NCI-H526 (cell line): ENCODE measurements at regions not wholly inside any gene's neighbourhood (a gene's known extent, or its start where the extent isn't known, plus 50 kb on each side); places are given as distances from the start of the nearest gene placed in this dataset.
"Not testable (repeated sequence)": the region's sequence is repeated elsewhere in the genome, so short reads cannot be mapped to it uniquely, and the experiment has no call there.

Source experiments
- DNase-seq, 2 experiments: peaks; one replicate each; lab custom pipeline; 2025; lab: John Stamatoyannopoulos, UW

DNA sequence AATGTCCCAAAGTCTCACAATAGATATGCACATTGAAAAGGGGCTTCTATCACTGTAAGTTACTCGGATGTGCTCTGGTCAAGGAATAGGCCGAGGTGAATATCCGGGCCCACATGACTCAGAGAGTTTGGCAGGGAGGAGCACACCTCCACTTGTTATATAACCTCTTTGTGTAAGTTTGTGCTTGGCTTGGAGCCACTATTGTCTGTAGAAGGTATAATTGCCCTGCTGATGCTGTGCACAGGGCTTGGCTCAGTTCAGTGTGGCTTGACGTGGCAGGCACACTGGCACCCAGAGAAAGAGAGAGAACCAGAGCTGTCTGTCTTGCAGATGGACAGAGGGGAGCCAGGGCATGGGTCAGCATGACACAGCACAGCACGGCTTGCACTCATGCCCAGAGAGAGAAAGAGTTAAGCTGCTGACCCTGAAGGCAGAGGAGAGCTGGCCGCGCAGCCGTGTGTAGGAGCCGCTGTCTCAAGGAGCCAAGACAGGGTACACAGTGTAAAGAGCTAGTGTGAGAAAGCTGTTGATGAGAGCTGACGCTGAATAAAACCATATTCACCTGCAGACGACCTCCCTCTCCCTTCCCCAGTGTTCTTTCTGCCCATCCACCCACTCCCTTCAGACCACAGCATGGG lies 482.5 kb downstream of the C6orf118 start:
- no peak for DNase-seq

DNA sequence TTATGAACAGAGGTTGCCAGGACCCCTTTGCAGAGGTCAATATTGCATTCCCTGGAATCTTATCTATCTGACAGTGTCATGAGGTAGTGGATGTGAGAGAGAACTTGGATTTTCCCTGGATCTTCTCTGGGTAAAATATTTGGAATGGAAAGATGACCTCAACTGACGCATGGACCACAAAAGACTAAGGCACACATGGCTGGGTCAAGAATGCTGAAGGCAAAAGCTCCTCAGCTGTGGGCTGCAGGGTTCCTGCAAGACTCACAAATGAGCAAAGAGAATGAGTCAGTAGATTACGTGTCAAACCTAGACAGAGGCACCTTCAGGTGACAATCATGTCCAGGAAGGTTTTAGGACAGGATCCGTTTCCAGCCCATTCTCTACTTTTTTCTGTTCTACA lies 484.0 kb downstream of the C6orf118 start:
- no peak for DNase-seq

DNA sequence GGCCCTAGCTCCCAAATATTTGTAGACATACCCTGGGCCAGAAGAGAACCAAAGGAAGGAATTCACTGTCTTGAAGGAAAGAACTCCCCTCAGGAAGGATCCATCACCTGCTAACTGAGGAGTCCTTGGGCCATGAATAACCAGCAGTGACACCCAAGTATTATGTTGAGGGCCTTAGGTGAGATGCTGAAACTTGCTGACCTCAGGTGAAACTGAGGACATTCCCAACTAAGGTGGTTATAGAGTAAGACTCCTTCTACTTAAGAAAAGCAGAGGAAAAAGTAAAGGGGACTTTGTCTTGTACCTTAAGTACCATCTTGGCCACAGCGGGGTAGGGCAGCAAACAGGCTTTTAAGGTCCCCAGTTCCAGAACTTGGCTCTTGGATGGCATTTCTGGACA lies 491.7 kb downstream of the C6orf118 start:
- DNase-seq = no peak

DNA sequence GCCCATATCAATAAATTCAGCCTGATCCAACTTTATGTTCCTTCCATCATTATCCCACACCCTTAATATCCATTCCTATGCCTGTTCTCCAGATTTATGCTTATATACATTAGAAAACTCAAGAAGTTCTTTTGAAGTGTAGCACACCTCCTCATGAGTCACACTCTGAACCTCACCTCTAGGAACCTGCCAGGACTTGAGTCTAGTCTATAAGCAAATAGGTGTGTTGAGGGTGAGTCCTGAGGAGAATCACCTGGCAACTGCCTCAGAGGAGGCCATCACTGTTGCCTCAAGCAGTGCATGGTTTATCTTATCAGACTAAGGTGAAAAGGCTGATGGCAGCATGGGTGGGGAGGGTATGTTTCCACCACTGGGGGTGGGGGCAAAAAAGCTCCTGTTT lies 496.7 kb downstream of the C6orf118 start:
- no peak for DNase-seq

DNA sequence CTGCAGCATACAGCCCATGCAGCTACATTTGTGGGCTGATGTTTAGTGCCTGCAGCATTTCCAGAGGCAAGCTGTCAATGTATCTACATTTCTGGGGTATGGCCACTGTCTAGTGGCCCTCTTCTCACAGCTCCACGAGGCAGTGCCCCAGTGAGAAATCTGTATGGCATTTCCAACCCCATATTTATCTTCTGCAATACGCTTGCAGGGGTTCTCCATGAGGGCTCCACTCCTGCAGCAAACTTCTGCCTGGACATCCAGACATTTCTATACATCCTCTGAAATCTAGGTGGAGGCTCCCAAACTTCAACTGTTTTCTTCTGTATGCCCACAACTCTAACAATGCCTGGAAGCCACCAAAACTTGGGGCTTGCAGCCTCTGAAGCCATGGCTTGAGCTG lies 502.3 kb downstream of the C6orf118 start:
- no peak for DNase-seq

DNA sequence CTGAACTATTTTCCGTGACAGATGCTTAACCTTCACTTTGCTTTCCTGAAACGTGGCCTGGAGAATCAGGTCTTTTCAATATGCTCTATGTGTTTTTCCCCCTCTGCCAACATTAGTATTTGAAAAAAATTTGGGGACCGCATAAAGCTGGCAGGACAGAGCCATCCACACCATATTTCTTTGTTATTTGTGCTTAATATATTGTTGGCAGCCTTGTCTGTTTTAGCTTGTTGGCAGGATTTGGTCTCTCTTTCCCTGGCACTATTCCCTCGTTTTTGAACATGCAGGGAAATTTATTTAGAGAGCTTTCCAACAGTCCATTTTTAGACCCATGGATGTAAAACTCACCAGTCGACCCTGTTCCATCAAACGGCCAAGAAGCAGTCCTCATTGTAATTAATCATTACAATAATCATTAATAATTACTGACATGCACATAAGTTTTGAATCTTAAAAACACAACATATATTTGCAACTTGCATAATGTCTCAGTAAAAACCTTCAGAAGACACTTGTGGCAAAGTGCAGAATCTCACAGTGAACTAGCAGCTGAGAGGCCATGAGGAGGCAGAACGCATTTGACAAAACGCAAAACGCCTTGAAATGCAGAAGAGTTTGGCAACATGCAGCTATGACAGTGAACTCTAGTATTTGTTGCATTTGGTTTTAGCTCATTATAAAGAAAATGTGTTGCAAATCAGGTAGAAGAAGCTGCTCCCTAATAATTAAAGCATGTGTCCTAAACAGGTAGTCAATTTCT lies 514.2 kb downstream of the C6orf118 start:
- no peak for DNase-seq

DNA sequence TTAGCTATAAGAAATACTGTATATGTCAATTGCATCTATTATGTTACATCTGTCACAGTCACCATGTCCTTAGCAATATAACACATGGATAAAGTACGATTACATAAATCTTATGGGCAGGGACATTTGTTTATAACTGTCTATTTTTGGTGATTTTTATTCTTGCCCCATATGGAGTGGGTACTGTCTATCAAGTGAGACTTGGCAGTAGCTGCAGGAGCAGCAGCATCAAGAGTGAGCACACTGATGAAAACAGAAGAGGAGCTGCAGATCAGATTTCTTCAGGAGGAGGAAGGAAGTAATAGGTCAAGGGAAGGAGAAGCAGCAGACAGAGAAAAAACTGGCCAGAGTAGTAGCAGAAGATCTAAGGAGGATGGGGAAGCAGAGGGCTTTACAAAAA lies 516.7 kb downstream of the C6orf118 start:
- DNase-seq = no peak

DNA sequence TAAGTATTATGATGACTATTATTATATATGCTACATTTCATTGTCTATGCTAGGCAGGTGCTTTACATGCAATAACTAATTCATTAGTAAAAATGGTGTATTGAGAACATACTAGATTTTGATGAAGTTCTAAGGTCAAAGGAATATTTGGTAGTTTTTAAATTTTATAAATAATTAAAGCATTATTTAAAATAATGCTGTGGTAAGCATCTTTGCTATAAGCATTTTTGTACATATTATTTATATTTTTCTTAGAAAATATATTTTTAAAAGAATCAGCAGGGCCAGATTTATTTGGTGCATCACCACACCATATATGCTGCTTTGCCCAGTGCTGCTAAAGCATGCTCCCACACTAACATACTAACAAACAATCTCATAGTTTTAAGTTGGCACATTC lies 517.9 kb downstream of the C6orf118 start:
- DNase-seq = no peak

DNA sequence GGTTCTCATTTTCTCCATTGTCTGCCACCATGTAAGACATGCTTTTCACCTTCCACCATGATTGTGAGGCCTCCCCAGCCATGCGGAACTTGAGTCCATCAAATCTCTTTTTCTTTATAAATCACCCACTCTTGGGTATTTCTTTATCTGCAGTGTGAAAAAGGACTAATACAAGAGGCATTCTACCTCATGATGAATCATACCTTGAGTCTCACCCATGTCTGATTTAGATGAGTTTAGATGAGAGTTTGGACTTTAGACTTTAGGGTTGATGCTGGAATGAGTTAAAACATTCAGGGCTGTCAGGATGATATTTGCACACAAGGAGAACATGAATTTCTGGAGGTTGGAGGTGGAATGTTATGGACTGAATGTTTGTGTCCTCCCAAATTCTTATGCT lies 545.6 kb downstream of the C6orf118 start:
- no peak for DNase-seq

DNA sequence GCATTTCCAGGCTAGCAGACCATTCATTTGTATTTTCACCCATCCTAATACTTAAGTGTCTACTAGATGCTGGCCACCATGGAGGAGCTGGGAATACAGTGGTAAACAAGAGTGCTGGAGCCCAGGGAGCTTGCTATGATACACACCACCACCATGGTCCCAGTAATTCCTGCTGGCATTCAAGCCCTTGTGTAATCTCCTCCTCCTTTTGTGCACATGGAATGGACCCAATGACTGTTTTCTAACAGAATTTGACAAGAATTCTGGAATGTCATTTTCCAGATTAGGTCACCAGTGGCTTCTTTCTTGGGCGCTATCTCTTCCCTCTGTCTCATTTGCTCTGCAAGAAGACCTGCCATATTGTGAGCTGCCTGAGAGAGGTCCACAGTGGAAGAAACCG lies 552.0 kb downstream of the C6orf118 start:
- no peak for DNase-seq

DNA sequence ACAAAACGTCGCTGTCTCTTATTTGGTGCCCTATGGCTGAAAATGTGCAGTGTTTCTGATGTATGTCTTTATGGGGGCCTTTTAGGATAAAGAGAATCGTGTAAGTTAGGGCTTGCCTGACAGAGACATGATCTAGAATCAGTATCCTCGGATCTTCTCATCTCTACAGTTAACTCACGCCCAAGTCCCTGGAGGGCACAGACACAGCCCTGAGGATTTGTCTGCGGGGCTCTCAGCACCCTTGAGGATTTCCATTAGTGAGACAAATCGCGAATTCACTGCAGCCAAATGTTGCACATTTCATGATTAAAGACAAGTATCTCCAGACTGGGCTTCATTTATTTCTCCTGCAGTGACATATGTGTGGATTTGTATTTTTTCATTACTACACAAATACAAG lies 552.7 kb downstream of the C6orf118 start:
- DNase-seq = no peak

DNA sequence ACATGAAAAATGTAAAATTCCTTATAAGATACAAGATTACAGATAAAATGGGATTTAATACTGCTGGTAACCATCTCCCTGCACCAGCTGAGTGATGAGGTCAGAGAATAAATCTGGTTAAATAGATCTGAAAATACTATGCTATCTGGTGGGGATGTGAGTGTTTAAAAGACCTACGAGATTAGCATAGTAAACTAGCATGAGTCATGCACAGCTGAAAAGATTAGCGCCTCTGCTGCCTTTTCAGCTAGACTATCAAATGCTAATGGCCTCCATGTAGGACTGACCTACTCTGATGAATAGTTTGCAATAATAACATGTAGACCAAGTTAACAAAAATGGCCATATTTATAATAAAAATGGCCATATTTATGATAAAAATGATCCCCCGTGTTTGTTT lies 553.3 kb downstream of the C6orf118 start:
- no peak for DNase-seq

DNA sequence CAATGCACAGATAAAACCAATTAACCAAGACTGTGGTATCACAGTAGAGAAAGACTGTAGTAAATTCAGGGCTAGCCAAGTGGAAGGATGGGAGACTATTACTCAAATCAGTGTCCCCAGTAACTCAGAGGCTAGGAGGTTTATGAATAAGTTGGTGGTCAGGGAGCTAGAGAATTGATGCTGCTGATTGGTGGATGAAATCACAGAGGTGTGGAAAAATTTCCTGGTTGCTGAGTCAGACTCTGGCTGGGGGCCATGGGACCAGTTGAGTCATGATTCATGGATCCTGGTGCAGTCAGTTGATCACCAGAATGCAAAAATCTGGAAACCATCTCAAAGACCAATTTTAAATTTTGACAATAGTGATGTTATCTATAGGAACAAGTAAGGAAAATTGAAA lies 555.9 kb downstream of the C6orf118 start:
- DNase-seq = no peak

DNA sequence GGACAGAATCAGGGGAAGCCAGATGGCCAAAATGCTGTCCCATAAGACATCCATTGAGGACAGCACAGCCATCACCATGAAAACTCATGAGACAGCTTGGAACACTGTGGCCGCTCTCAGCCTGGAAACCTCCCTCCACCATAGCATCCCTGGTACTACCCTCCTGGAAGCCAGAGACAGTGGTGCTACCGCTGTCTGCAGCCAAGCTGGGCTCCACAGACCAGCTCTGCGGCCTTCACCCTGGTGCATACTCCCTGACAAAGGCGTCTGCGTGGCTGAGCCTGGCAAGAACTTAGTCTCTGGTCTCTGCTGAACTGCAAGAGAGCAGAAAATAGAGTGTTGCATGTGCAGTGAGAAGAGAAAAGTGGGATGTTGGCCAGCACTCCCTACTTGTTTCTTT lies 558.0 kb downstream of the C6orf118 start:
- no peak for DNase-seq

DNA sequence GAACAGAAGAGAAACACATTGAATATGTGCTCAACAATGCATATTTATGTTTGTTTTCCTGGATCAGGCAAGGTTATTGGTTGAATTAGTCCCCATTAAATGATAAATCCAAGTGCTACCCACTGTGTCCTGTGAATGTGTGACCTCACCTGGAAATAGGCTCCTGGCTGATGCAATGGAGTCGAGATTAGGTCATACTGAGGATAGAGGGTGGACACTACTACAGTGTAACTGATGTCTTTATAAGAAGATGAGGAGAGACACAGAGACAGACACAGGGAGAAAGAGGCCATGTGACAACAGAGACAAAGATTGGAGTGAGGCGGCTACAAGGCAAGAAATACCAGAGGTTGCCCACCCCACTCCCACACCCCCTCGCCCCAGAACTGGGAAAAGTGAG lies 559.3 kb downstream of the C6orf118 start:
- no peak for DNase-seq

DNA sequence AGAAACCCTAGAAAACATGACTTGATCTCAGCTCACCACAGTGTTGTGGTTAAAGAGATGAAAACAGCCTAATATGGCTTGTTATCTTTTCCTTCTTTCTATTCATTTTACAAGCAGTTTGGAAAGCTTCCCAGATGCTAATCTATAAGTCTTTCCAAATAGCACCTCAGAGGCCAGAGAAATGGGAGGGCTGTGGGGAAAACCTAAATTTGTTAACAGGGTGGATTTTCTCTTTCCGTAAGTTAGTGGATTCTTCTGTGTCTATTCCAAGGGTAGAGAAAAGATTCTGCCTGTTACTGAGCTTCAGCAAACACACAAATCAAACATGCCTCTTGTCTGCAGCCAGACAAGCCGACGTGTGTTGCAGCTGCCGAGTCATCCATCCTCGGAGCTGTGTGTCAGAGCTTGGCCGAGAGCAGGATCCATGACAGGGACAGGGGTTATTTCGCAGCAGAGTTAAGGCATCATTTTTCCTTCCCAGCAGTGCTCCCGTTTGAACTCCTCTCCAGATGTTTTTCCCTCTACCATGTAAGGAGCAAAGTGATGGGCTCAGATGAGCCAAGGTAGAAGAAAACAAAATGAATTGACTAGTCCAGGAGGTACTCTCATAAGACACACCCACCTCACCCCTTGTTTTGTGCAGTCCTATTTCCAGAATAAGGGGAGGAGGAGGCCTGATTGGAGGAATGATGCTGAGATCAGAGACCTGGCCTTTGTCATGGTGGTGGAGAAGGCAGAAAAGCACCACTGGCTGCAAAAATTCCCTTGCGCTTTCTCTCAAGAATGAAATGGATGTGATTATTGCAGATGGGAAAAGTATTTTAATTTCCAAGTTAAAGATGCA lies 560.0 kb downstream of the C6orf118 start:
- no peak for DNase-seq

DNA sequence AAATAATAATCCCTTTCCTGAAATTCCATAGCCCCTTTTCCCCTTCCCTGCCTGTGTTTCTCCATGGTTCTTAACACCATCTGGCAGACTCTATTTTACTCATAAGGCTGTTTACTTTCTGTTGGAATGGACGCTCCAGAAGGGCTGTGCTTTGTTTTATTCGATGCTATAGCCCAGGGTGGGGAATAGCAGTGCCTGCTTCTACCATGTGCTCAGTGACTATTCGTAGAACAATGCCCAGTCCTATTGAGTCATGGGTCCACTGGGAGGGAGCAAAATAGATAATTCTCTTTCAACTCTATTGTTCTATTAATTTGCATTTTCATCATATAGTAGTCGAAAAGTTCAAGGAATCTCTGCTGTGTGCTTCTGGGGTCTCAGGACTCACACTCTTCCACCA lies 565.1 kb downstream of the C6orf118 start:
- DNase-seq = no peak

DNA sequence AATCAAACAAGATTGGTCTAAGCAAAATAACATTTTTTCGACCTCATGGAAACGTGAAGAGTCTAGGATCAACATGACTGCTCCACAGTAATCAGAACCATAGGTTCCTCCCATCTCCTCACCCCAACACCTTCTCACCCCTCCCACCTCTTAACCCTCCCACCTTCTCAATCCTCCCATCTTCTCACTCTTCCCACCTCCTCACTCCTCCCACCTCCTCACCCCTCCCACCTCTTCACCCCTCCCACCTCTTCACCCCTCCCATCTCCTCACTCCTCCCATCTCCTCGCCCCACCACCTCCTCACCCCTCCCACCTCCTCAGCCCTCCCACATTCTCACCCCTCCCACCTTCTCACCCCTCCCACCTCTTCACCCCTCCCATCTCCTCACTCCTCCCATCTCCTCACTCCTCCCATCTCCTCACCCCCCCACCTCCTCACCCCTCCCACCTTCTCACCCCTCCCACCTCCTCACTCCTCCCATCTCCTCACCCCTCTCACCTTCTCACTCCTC lies 567.4 kb downstream of the C6orf118 start:
- no peak for DNase-seq

DNA sequence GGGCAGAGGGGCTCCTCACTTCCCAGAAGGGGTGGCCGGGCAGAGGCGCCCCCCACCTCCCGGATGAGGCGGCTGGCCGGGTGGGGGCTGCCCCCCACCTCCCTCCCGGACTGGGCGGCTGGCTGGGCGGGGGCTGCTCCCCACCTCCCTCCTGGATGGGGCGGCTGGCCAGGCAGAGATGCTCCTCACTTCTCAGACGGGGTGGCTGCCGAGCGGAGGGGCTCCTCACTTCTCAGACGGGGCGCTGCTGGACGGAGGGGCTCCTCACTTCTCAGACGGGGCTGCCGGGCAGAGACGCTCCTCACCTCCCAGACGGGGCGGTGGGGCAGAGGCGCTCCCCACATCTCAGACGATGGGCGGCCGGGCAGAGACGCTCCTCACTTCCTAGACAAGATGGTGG lies 573.3 kb downstream of the C6orf118 start:
- not testable (repeated sequence) for DNase-seq

DNA sequence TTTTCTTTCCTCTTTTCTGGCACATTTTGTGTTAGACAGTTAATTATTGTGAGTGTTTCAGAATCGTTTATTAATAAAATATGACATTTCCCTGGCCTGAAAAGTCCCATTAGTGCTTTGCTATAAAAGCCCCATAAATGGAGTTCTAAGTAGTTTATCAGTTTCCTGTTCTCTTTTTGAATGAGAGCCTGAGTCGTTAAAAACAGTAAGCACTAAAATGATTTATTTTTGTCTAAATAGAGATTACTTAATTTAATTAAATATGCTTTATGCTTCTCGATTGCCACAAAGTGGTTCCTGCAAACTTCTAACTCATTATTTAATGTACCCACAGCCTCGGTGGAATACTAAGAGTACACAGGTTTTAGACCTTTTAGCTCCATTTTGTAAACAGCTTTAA lies 577.9 kb downstream of the C6orf118 start:
- DNase-seq = no peak

DNA sequence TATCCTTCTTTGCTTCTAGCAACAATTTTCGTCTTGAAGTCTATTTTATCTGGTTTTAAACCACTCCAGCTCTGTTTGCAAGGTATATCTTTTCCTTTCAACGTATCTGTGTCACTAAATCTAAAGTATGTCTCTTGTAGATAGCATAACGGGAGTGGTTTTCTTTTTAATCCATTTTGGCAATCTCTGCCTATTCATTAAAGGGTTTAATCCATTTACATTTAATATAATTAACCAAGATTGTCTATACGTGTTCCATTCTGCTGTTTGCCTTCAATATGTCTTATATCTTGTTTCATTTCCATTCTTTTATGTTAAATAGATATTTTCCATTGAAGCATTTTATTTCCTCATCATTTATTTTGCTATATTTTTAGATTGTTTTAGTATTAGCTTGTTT lies 587.9 kb downstream of the C6orf118 start:
- no peak for DNase-seq

DNA sequence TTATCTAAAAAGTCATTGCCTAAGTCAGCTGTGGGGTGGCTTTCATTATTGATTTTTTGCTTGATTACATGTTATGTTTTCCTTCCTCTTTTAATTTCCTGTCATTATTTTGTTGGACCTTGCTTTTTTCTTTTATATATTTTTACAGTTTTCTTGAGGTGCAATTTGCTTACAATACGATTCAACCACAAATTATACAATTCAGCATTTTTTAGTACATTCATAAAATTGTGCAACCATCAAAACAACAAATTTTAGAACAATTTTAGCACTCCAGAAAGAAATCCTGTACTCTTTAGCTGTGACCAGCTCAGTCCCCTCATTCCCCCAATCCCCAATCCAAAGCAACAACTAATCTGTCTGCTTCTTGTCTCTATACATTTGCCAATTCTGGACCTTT lies 608.9 kb downstream of the C6orf118 start:
- DNase-seq = no peak

DNA sequence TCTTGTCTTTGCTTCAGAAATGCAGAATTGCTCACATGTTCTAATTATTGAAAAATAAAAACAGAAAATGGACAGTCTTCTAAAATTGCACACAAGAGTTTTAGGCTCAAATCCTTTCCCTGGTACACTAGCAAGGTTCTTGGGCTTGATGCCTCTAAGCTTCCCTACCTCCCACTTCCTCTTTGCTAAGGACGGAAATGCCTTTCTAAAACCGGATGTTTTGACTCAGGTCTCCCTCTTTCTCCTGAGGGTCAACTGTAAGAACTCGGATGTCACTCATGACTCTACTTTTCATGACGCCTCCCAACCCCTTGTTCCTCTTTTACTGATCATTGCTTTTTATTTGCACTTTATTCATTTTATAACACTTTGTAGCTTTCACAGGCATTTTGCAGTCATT lies 613.5 kb downstream of the C6orf118 start:
- DNase-seq = no peak
